ENCODE measurements at regions not wholly inside any gene's neighbourhood (a gene's known extent, or its start where the extent isn't known, plus 50 kb on each side); places are given as distances from the start of the nearest gene placed in this dataset.

- Histone ChIP-seq H3K27ac (ENCODE audit: low read depth in 1 of 2, low read length in 2 of 2) (no peak overlapping the region), H3K27me3 (ENCODE audit: control insufficient read depth in 4 of 4, insufficient read depth in 4 of 4, low read length in 3 of 4) (no peaks in the 10 kb centered on the region), H3K9me3 (ENCODE audit: control insufficient read depth in 4 of 4, low read length in 3 of 4) (peaks cover 0 to 2% (median 0%) of the 10 kb centered on the region in 4 donors), H3K9ac (ENCODE audit: low read depth in 1 of 2, low read length in 2 of 2) (no peak overlapping the region), H3K4me1 (ENCODE audit: control insufficient read depth in 4 of 4, insufficient read depth in 4 of 4, low read length in 3 of 4) (no peaks in the 10 kb centered on the region), H3K36me3 (ENCODE audit: control insufficient read depth in 4 of 4, insufficient read depth in 3 of 4, low read depth in 1 of 4, low read length in 3 of 4) (no peaks in the 10 kb centered on the region), H3K4me3 (ENCODE audit: low read depth in 1 of 3, low read length in 3 of 3) (no peak overlapping the region)
- TF ChIP-seq NR2F2 (IDR thresholded peaks at IDR 0.05) (no peak), YY1 (IDR thresholded peaks at IDR 0.05) (no peak), HNF4A (conservative IDR thresholded peaks at IDR 0.05) (no peak), TAF1 (conservative IDR thresholded peaks at IDR 0.05) (no peak), RAD21 (IDR thresholded peaks at IDR 0.05) (no peak), GABPA (IDR thresholded peaks at IDR 0.05 in 1 of 2, conservative IDR thresholded peaks at IDR 0.05 in 1 of 2) (no peak), HNF4G (IDR thresholded peaks at IDR 0.05) (no peak), SP1 (IDR thresholded peaks at IDR 0.05) (no peak), EGR1 (IDR thresholded peaks at IDR 0.05; ENCODE audit: low read depth in 2 of 2) (no peak), FOXA1 (IDR thresholded peaks at IDR 0.05) (no peak)
- TF ChIP-seq, protein P1, sequence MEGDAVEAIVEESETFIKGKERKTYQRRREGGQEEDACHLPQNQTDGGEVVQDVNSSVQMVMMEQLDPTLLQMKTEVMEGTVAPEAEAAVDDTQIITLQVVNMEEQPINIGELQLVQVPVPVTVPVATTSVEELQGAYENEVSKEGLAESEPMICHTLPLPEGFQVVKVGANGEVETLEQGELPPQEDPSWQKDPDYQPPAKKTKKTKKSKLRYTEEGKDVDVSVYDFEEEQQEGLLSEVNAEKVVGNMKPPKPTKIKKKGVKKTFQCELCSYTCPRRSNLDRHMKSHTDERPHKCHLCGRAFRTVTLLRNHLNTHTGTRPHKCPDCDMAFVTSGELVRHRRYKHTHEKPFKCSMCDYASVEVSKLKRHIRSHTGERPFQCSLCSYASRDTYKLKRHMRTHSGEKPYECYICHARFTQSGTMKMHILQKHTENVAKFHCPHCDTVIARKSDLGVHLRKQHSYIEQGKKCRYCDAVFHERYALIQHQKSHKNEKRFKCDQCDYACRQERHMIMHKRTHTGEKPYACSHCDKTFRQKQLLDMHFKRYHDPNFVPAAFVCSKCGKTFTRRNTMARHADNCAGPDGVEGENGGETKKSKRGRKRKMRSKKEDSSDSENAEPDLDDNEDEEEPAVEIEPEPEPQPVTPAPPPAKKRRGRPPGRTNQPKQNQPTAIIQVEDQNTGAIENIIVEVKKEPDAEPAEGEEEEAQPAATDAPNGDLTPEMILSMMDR (IDR thresholded peaks at IDR 0.05; ENCODE audit: low read depth, low read length, missing input control), result no peak
- TF ChIP-seq, protein P2, sequence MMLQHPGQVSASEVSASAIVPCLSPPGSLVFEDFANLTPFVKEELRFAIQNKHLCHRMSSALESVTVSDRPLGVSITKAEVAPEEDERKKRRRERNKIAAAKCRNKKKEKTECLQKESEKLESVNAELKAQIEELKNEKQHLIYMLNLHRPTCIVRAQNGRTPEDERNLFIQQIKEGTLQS (IDR thresholded peaks at IDR 0.05), result no peak
- no peak for DNase-seq (ENCODE audit: low spot score)
- WGBS, result 84% methylated on average over 5 of the region's 5 CpGs
Observed at GRCh38 chr18:39784541-39784940, 2170.5 kb upstream of the PIK3C3 start.

DNA sequence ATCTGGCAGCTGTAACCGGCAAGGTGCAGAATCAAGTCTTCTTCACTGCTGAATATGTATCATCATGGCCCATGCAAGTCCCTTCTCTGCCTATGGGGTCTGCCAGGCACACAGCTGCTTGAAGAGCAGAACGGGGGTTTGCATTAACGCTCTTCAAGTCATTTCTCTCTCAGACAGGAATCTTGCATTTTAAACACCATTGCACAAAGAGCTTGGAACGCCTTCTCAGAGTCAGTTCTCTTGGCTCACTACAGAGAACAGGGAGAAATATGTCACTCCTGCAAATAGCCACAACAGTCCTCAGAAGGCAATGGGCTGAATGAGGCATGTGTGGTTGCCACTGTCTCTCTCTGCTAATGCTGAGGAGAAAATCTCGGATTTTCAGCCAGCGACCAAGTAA lies 2173.5 kb upstream of the PIK3C3 start:
- H3K9me3 ChIP-seq (ENCODE audit: control insufficient read depth in 4 of 4, low read length in 3 of 4), result peaks cover 0 to 2% (median 0%) of the 10 kb centered on the region in 4 donors
- no peaks in the 10 kb centered on the region for H3K27me3 ChIP-seq (ENCODE audit: control insufficient read depth in 4 of 4, insufficient read depth in 4 of 4, low read length in 3 of 4)
- no peaks in the 10 kb centered on the region for H3K36me3 ChIP-seq (ENCODE audit: control insufficient read depth in 4 of 4, insufficient read depth in 3 of 4, low read depth in 1 of 4, low read length in 3 of 4)
- H3K4me3 ChIP-seq (ENCODE audit: low read depth in 1 of 3, low read length in 3 of 3), result no peak overlapping the region
- no peak for DNase-seq (ENCODE audit: low spot score)
- no peak overlapping the region for H3K27ac ChIP-seq (ENCODE audit: low read depth in 1 of 2, low read length in 2 of 2)
- H3K4me1 ChIP-seq (ENCODE audit: control insufficient read depth in 4 of 4, insufficient read depth in 4 of 4, low read length in 3 of 4), result no peaks in the 10 kb centered on the region
- no peak overlapping the region for H3K9ac ChIP-seq (ENCODE audit: low read depth in 1 of 2, low read length in 2 of 2)
- no peak for TF ChIP-seq RAD21 (IDR thresholded peaks at IDR 0.05)
- TF ChIP-seq TAF1 (conservative IDR thresholded peaks at IDR 0.05), result no peak
- no peak for TF ChIP-seq EGR1 (IDR thresholded peaks at IDR 0.05; ENCODE audit: low read depth in 2 of 2)
- no peak for TF ChIP-seq SP1 (IDR thresholded peaks at IDR 0.05)
- TF ChIP-seq, protein P3, sequence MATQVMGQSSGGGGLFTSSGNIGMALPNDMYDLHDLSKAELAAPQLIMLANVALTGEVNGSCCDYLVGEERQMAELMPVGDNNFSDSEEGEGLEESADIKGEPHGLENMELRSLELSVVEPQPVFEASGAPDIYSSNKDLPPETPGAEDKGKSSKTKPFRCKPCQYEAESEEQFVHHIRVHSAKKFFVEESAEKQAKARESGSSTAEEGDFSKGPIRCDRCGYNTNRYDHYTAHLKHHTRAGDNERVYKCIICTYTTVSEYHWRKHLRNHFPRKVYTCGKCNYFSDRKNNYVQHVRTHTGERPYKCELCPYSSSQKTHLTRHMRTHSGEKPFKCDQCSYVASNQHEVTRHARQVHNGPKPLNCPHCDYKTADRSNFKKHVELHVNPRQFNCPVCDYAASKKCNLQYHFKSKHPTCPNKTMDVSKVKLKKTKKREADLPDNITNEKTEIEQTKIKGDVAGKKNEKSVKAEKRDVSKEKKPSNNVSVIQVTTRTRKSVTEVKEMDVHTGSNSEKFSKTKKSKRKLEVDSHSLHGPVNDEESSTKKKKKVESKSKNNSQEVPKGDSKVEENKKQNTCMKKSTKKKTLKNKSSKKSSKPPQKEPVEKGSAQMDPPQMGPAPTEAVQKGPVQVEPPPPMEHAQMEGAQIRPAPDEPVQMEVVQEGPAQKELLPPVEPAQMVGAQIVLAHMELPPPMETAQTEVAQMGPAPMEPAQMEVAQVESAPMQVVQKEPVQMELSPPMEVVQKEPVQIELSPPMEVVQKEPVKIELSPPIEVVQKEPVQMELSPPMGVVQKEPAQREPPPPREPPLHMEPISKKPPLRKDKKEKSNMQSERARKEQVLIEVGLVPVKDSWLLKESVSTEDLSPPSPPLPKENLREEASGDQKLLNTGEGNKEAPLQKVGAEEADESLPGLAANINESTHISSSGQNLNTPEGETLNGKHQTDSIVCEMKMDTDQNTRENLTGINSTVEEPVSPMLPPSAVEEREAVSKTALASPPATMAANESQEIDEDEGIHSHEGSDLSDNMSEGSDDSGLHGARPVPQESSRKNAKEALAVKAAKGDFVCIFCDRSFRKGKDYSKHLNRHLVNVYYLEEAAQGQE (IDR thresholded peaks at IDR 0.05), result no peak
- TF ChIP-seq, protein P1 (IDR thresholded peaks at IDR 0.05; ENCODE audit: low read depth, low read length, missing input control), result no peak
- no peak for TF ChIP-seq RXRA (IDR thresholded peaks at IDR 0.05)
- TF ChIP-seq, protein P4, sequence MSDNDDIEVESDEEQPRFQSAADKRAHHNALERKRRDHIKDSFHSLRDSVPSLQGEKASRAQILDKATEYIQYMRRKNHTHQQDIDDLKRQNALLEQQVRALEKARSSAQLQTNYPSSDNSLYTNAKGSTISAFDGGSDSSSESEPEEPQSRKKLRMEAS (IDR thresholded peaks at IDR 0.05), result no peak
- no peak for TF ChIP-seq HNF4G (IDR thresholded peaks at IDR 0.05)
- TF ChIP-seq NR2F2 (IDR thresholded peaks at IDR 0.05), result no peak
- TF ChIP-seq HNF4A (conservative IDR thresholded peaks at IDR 0.05), result no peak
- TF ChIP-seq, protein P2 (IDR thresholded peaks at IDR 0.05), result no peak
- no peak for TF ChIP-seq FOXA2 (IDR thresholded peaks at IDR 0.05)
- no peak for TF ChIP-seq GABPA (IDR thresholded peaks at IDR 0.05 in 1 of 2, conservative IDR thresholded peaks at IDR 0.05 in 1 of 2)
- no peak for TF ChIP-seq YY1 (IDR thresholded peaks at IDR 0.05)
- 85% methylated on average over 6 of the region's 6 CpGs for WGBS

Measured in liver (tissue), 8 donors.